Activated T-cell treated with anti-CD3 and anti-CD28 coated beads for 24 hours (primary cell): ENCODE measurements at regions not wholly inside any gene's neighbourhood (a gene's known extent, or its start where the extent isn't known, plus 50 kb on each side); places are given as distances from the start of the nearest gene placed in this dataset.
"Not testable (repeated sequence)": the region's sequence is repeated elsewhere in the genome, so short reads cannot be mapped to it uniquely, and the experiment has no call there.

ENCODE experiments used
- DNase-seq: peaks from one replicate; pipeline ENCODE4 v3.0.0-alpha.2; 2020; ENCODE audit warnings: low read depth

GRCh38 chr1:220942278-220942677 is 63.0 kb downstream of the HLX start:
- no peak for DNase-seq

GRCh38 chr1:220942914-220943313 is 63.7 kb downstream of the HLX start:
- not testable (repeated sequence) for DNase-seq

- no peak for DNase-seq
These were observed 64.2 kb downstream of the HLX start for GRCh38 chr1:220943319-220943996.

- DNase-seq: no peak
These were observed 71.3 kb downstream of the HLX start for GRCh38 chr1:220950576-220950975.

- DNase-seq: no peak
These were observed 73.9 kb downstream of the HLX start for GRCh38 chr1:220952961-220953643.

- DNase-seq: no peak
These were observed 75.3 kb downstream of the HLX start for GRCh38 chr1:220954321-220955075.

- DNase-seq: no peak
These were observed 75.9 kb downstream of the HLX start for GRCh38 chr1:220955116-220955515.

GRCh38 chr1:220956501-220957232 is 77.4 kb downstream of the HLX start:
- no peak for DNase-seq

GRCh38 chr1:220957233-220957605 is 78.0 kb downstream of the HLX start:
- no peak for DNase-seq

GRCh38 chr1:220958234-220958633 is 79.0 kb downstream of the HLX start:
- no peak for DNase-seq

- no peak for DNase-seq
These were observed 82.9 kb downstream of the HLX start for GRCh38 chr1:220962031-220962751.

- no peak for DNase-seq
These were observed 86.8 kb downstream of the HLX start for GRCh38 chr1:220966041-220966440.

GRCh38 chr1:220966473-220966872 is 87.2 kb downstream of the HLX start:
- DNase-seq: no peak

- DNase-seq: no peak
These were observed 87.8 kb downstream of the HLX start for GRCh38 chr1:220966881-220967611.

- no peak for DNase-seq
These were observed 88.7 kb downstream of the HLX start for GRCh38 chr1:220967911-220968310.

- not testable (repeated sequence) for DNase-seq
These were observed 90.0 kb downstream of the HLX start for GRCh38 chr1:220969281-220969680.

GRCh38 chr1:220970311-220970710 is 91.1 kb downstream of the HLX start:
- DNase-seq: no peak

- DNase-seq: no peak
These were observed 92.0 kb downstream of the HLX start for GRCh38 chr1:220971221-220971620.

- no peak for DNase-seq
These were observed 95.2 kb downstream of the HLX start for GRCh38 chr1:220974431-220974830.

- no peak for DNase-seq
These were observed 97.1 kb downstream of the HLX start for GRCh38 chr1:220976390-220976789.

- DNase-seq: no peak
These were observed 100.1 kb downstream of the HLX start for GRCh38 chr1:220979371-220979770.
